Fibroblast of pulmonary artery (primary cell): ENCODE measurements at regions not wholly inside any gene's neighbourhood (a gene's known extent, or its start where the extent isn't known, plus 50 kb on each side); places are given as distances from the start of the nearest gene placed in this dataset.
"Not testable (repeated sequence)": the region's sequence is repeated elsewhere in the genome, so short reads cannot be mapped to it uniquely, and the experiment has no call there.

ENCODE experiments used
- DNase-seq: peaks from one replicate; pipeline ENCODE4 v3.0.0-alpha.2; 2010; ENCODE audit warnings: low read depth
- H3K4me3 ChIP-seq: replicated peaks from 2 replicates; pipeline ENCODE4 v1.5.1; 2011; ENCODE audit warnings: low read depth, mild to moderate bottlenecking, control low read depth, low read length, moderate library complexity
- CTCF ChIP-seq: IDR thresholded peaks from 2 replicates; pipeline ENCODE4 v1.5.1; 2011; ENCODE audit warnings: mild to moderate bottlenecking, control low read depth, low read length, inconsistent platforms; ENCODE audit errors: missing control alignments

GRCh38 chr14:27668531-27668930 lies 1070.7 kb upstream of the NOVA1 start:
- no peak for TF ChIP-seq CTCF
- DNase-seq: no peak
- no peak overlapping the region for H3K4me3 ChIP-seq

GRCh38 chr14:27672047-27672446 lies 1074.2 kb upstream of the NOVA1 start:
- TF ChIP-seq CTCF: no peak
- no peak overlapping the region for H3K4me3 ChIP-seq
- DNase-seq: no peak

DNA sequence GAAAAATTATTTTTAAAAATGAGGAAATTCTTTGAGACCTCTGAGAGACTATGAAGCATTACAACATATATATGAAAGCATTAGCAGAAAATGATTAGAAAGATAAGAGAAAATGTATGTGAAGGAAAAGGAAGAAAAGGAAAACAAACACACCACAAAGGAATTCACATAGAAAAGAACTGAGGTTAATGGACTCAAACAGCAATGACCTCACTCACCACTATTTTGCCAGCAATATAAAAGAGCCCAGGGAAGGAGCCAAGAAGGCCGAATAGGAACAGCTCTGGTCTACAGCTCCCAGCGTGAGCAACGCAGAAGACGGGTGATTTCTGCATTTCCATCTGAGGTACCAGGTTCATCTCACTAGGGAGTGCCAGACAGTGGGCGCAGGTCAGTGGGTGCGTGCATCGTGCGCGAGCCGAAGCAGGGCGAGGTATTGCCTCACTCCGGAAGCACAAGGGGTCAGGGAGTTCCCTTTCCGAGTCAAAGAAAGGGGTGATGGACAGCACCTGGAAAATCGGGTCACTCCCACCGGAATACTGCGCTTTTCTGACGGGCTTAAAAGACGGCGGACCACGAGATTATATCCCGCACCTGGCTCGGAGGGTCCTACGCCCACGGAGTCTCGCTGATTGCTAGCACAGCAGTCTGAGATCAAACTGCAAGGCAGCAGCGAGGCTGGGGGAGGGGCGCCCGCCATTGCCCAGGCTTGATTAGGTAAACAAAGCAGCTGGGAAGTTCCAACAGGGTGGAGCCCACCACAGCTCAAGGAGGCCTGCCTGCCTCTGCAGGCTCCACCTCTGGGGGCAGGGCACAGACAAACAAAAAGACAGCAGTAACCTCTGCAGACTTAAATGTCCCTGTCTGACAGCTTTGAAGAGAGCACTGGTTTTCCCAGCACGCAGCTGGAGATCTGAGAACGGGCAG lies 1075.2 kb upstream of the NOVA1 start:
- not testable (repeated sequence) for H3K4me3 ChIP-seq
- DNase-seq: peak; percentile 0

DNA sequence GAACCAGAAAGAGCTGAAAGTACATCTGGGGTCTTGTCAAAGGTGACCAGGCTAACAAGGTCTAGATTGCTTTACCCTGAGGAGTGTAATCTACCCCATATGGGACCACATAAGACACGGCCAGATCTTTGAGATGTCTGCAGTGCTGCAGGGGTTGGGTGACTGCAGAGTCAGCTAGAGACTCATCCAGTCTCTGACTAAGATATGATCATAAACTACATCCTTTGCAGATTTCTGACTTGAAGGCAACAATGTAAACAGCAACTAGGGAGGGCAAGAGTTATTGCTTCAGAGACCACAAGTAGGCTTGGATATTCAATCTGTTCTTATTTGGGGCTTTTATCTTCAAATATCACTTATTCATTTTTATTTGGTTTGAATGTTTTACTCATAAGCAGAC lies 1080.5 kb upstream of the FOXG1 start:
- no peak for DNase-seq
- no peak for TF ChIP-seq CTCF

DNA sequence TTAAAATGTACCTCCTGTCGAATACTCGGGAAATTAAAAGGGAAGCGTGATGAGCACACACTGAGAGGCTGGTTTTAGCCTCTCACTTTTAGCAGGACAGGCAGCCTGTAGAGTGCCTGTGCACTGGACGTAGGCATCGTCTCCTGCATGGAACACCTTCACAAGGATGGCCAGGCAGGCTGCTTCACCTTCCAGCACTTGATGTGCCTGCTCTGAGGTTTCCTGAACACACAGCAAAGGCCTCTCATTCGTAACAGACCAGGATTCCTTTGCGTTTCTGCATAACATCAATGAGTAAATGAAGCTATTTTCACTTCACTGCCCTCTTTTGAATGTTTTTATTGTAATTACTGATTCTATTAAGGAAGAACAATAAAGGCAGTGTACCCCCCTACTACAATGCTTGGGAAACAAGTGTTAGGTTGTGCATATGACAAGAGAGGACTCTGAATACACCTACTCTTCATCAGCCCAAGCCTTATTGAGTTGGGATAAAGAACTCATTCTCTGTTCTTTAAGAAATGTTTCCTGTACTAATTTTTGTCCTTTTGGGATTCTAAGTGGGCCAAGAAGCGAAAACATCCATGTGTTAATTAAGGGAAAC lies 1077.6 kb upstream of the FOXG1 start:
- H3K4me3 ChIP-seq: no peak overlapping the region
- DNase-seq: no peak
- TF ChIP-seq CTCF: no peak

More for the DNA sequence above, 1080.5 kb upstream of the FOXG1 start:
- H3K4me3 ChIP-seq: no peak overlapping the region

DNA sequence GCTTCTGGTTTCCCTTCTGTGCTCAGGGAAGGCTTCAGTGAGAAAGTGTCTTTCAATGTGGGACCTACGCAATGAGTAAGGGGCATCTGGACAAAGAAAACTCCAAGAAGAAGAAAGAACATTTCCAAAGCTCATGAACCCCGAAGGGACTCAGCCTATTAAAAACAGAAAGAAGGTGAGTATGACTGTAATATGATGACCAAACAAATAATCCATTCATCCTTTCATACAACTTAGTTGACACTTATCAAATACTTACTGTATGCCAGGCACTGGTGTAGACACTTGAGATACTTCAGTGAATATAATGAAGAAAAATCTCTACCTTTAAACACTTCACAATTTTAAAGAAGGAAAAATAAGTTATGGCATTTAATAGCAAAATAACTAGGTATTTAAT lies 1054.2 kb upstream of the FOXG1 start:
- no peak for DNase-seq
- H3K4me3 ChIP-seq: no peak overlapping the region
- no peak for TF ChIP-seq CTCF

DNA sequence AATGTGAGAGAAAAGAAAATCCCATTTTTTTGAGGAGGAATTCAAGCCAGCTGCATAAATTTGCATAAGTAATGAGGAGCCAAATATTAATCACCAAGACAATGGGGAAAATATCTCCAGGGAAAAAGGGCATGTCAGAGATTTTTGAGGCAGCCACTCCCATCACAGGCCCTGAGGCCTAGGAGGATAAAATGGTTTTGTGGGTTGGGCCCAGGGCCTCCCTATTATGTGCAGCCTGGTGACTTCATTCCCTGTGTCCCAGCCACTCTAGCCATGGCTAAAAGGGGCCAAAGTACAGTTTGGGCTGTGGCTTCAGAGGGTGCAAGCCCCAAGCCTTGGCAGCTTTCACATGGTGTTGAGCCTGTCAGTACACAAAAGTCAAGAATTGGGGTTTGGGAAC lies 1051.0 kb upstream of the FOXG1 start:
- no peak overlapping the region for H3K4me3 ChIP-seq
- DNase-seq: no peak
- no peak for TF ChIP-seq CTCF
